CD4-positive, alpha-beta T cell (primary cell): ENCODE measurements at regions not wholly inside any gene's neighbourhood (a gene's known extent, or its start where the extent isn't known, plus 50 kb on each side); places are given as distances from the start of the nearest gene placed in this dataset.

Source experiments
- ATAC-seq: fragments of 200-7000 bp; cut with Tn5 transposase; one replicate; pipeline ENCODE4 v1.10.0; 2022; ENCODE audit warnings: mild to moderate bottlenecking; ENCODE audit not compliant: poor library complexity
- CTCF ChIA-PET: fragments of 350-600 bp; sonication (Branson Sonifier 250); formaldehyde crosslinking; loops from one replicate; lab custom pipeline; 2021; ENCODE audit warnings: antibody characterized with exemption, inconsistent platforms; lab: Charles Lee
- POLR2A ChIA-PET: fragments of 350-600 bp; sonication (Branson Sonifier 250); formaldehyde crosslinking; loops from one replicate; lab custom pipeline; 2021; ENCODE audit warnings: antibody characterized with exemption, inconsistent platforms; lab: Charles Lee
- DNase-seq, 14 experiments: peaks; one replicate each; pipeline ENCODE4 v3.0.0-alpha.2; 2013 to 2020; ENCODE audit warnings: mixed read lengths in 2 of 14
- H3K27ac ChIP-seq, 2 donors: one replicate each; pipeline versions ENCODE4 v1.5.1 to v1.7.0; 2013; ENCODE audit warnings: low read length in 2 of 2, low read depth in 1 of 2, mild to moderate bottlenecking in 1 of 2
- H3K27me3 ChIP-seq, 2 experiments: 1 replicate in 1 of 2; 2 replicates in 1 of 2; pipeline versions ENCODE4 v1.6.1 to v1.7.0; 2013; ENCODE audit warnings: low read length in 2 of 2, control low read depth in 1 of 2, mild to moderate bottlenecking in 1 of 2, moderate library complexity in 1 of 2; ENCODE audit not compliant: insufficient read depth in 2 of 2, control insufficient read depth in 1 of 2
- H3K36me3 ChIP-seq: one replicate; pipeline ENCODE4 v1.6.1; 2013; ENCODE audit warnings: low read length, control low read depth; ENCODE audit not compliant: insufficient read depth
- H3K4me1 ChIP-seq: one replicate; pipeline ENCODE4 v1.6.1; 2013; ENCODE audit warnings: low read length, control low read depth; ENCODE audit not compliant: insufficient read depth
- H3K4me3 ChIP-seq: one replicate; pipeline ENCODE4 v1.5.1; 2013; ENCODE audit warnings: mild to moderate bottlenecking, low read length, moderate library complexity
- H3K9me3 ChIP-seq, 2 experiments: 1 replicate in 1 of 2; 2 replicates in 1 of 2; pipeline versions ENCODE4 v1.6.1 to v1.7.0; 2013; ENCODE audit warnings: low read length in 2 of 2, mild to moderate bottlenecking in 2 of 2, control low read depth in 1 of 2, moderate library complexity in 1 of 2; ENCODE audit not compliant: control insufficient read depth in 1 of 2, insufficient read depth in 1 of 2
- H3K27ac Mint-ChIP-seq: one replicate; pipeline ENCODE4 v1.8.0; 2020; ENCODE audit warnings: mixed read lengths
- H3K27me3 Mint-ChIP-seq: one replicate; pipeline ENCODE4 v1.8.0; 2021; ENCODE audit warnings: mixed read lengths
- H3K36me3 Mint-ChIP-seq: one replicate; pipeline ENCODE4 v1.8.0; 2021; ENCODE audit warnings: low read depth, mixed read lengths
- H3K4me1 Mint-ChIP-seq: one replicate; pipeline ENCODE4 v1.8.0; 2021; ENCODE audit warnings: low read depth, mixed read lengths
- H3K4me3 Mint-ChIP-seq: one replicate; pipeline ENCODE4 v1.8.0; 2020; ENCODE audit warnings: mild to moderate bottlenecking, mixed read lengths
- H3K9me3 Mint-ChIP-seq: one replicate; pipeline ENCODE4 v1.8.0; 2020; ENCODE audit warnings: mixed read lengths
- intact Hi-C, 2 experiments: fragments of 100-400 bp; cut with DNase I in 1 of 2; cut with micrococcal nuclease in 1 of 2; formaldehyde crosslinking; loops; one replicate each; pipeline versions ENCODE4 v1.15.1 to v1.9.0; 2023 to 2025; cut with DNase I, micrococcal nuclease
- TF ChIP-seq, protein P1 (sequence below): fragments of 200-600 bp; IDR thresholded peaks from one replicate; pipeline ENCODE4 v1.8.0; 2022; ENCODE audit warnings: antibody characterized with exemption, mild to moderate bottlenecking

- H3K27me3 Mint-ChIP-seq: no peaks in the 10 kb centered on the region
- no peak overlapping the region for H3K4me3 Mint-ChIP-seq
- TF ChIP-seq, protein P1, sequence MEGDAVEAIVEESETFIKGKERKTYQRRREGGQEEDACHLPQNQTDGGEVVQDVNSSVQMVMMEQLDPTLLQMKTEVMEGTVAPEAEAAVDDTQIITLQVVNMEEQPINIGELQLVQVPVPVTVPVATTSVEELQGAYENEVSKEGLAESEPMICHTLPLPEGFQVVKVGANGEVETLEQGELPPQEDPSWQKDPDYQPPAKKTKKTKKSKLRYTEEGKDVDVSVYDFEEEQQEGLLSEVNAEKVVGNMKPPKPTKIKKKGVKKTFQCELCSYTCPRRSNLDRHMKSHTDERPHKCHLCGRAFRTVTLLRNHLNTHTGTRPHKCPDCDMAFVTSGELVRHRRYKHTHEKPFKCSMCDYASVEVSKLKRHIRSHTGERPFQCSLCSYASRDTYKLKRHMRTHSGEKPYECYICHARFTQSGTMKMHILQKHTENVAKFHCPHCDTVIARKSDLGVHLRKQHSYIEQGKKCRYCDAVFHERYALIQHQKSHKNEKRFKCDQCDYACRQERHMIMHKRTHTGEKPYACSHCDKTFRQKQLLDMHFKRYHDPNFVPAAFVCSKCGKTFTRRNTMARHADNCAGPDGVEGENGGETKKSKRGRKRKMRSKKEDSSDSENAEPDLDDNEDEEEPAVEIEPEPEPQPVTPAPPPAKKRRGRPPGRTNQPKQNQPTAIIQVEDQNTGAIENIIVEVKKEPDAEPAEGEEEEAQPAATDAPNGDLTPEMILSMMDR: no peak
- H3K9me3 ChIP-seq: no peaks in the 10 kb centered on the region
- H3K27ac Mint-ChIP-seq: no peak overlapping the region
- intact Hi-C loops: loop anchor here in 1 of 2 experiments (5.0 kb wide), 1 partner anchor 1077 kb away; no protein-coding TSS in a partner anchor
- no peak overlapping the region for H3K4me3 ChIP-seq
- H3K4me1 Mint-ChIP-seq: no peaks in the 10 kb centered on the region
- no peaks in the 10 kb centered on the region for H3K36me3 Mint-ChIP-seq
- DNase-seq: no peak
- no peaks in the 10 kb centered on the region for H3K4me1 ChIP-seq
- ChIA-PET CTCF (no interaction called here), POLR2A (no interaction called here)
- H3K27me3 ChIP-seq: no peaks in the 10 kb centered on the region
- H3K9me3 Mint-ChIP-seq: no peaks in the 10 kb centered on the region
- H3K27ac ChIP-seq: no peak overlapping the region
- no peaks in the 10 kb centered on the region for H3K36me3 ChIP-seq
- ATAC-seq: no peak
Measured at GRCh38 chr18:60538891-60539290, 166.3 kb upstream of the MC4R start.

DNA sequence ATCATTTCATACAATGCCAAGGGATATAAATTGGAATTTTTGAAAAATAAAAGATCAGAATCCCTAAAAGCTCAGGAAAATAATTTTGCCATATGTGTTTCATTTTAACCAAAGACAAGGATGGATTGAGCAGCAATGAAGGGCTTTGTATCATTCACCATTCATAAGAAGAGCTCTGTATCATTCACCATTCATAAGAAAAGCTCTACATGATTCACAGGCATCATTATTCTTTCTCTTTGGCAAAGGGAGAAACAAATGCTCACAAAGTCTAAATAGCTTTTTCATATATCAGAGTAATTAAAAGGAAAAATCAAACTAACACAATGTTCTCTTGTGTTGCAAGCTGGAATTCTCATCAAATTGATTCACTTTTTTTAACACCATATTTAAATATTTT, 169.1 kb upstream of the MC4R start:
- Mint-ChIP-seq H3K4me1 (no peaks in the 10 kb centered on the region), H3K4me3 (no peak overlapping the region), H3K9me3 (no peaks in the 10 kb centered on the region), H3K27me3 (no peaks in the 10 kb centered on the region), H3K27ac (no peak overlapping the region), H3K36me3 (no peaks in the 10 kb centered on the region)
- intact Hi-C loops: no loop called here
- H3K4me1 ChIP-seq: no peaks in the 10 kb centered on the region
- TF ChIP-seq, protein P1: no peak
- ATAC-seq (no peak), DNase-seq (no peak)
- POLR2A ChIA-PET: no interaction called here
- no peak overlapping the region for H3K27ac ChIP-seq
- H3K9me3 ChIP-seq: no peaks in the 10 kb centered on the region
- CTCF ChIA-PET: no interaction called here
- H3K27me3 ChIP-seq: no peaks in the 10 kb centered on the region
- no peak overlapping the region for H3K4me3 ChIP-seq
- no peaks in the 10 kb centered on the region for H3K36me3 ChIP-seq

DNA sequence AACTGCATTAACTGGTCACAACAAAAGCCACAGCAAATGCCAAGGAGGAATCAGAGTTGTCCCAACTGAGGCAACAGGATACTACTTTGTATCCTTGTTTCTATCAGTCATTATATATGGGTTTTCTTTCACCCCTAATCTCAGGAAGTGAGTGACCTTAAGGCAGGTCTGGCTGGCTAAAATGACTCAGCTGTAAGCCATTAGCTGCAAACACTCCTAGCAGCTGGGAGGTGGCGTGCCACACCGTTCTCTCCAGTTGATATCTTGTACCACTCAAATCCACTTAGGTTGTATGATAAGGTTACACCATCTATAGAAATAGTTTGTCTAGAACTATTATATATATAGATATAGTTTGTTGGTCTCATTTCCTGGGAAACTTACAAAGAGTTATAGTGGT, 171.1 kb upstream of the MC4R start:
- DNase-seq (no peak), ATAC-seq (no peak)
- intact Hi-C loops: no loop called here
- Mint-ChIP-seq H3K27me3 (no peaks in the 10 kb centered on the region), H3K4me1 (no peaks in the 10 kb centered on the region), H3K36me3 (no peaks in the 10 kb centered on the region), H3K9me3 (no peaks in the 10 kb centered on the region), H3K4me3 (no peak overlapping the region), H3K27ac (no peak overlapping the region)
- Histone ChIP-seq H3K27me3 (no peaks in the 10 kb centered on the region), H3K36me3 (no peaks in the 10 kb centered on the region), H3K27ac (no peak overlapping the region), H3K4me3 (no peak overlapping the region), H3K4me1 (no peaks in the 10 kb centered on the region), H3K9me3 (no peaks in the 10 kb centered on the region)
- ChIA-PET CTCF (no interaction called here), POLR2A (no interaction called here)
- TF ChIP-seq, protein P1: no peak
